Gastroesophageal sphincter (tissue), 4 donors: ENCODE measurements at regions not wholly inside any gene's neighbourhood (a gene's known extent, or its start where the extent isn't known, plus 50 kb on each side); places are given as distances from the start of the nearest gene placed in this dataset.
A peak's percentile ranks its signal among the peaks of the same experiment; 100 is the strongest.

Experiments used
- ATAC-seq: fragments of 150-250 bp; one replicate; pipeline ENCODE4 v1.9.1; 2016; ENCODE audit warnings: mild to moderate bottlenecking, moderate library complexity
- H3K27ac ChIP-seq, 4 donors: fragments of 200-600 bp; sonication (generic) in 3 of 4; 1 replicate in 3 of 4; 2 replicates in 1 of 4; pipeline ENCODE4 v1.5.1; 2016 to 2019
- H3K27me3 ChIP-seq: fragments of 200-600 bp; sonication (generic); one replicate; pipeline ENCODE4 v1.5.1; 2019
- H3K36me3 ChIP-seq, 2 donors: fragments of 200-600 bp; sonication (generic); one replicate each; pipeline ENCODE4 v1.5.1; 2019; ENCODE audit warnings: control low read depth in 1 of 2
- H3K4me1 ChIP-seq, 3 donors: fragments of 200-600 bp; sonication (generic); 1 replicate in 2 of 3; 2 replicates in 1 of 3; pipeline ENCODE4 v1.5.1; 2016 to 2019; ENCODE audit warnings: control low read depth in 2 of 3
- H3K4me3 ChIP-seq, 2 donors: fragments of 200-600 bp; sonication (generic); one replicate each; pipeline ENCODE4 v1.5.1; 2019; ENCODE audit warnings: mild to moderate bottlenecking in 1 of 2, moderate library complexity in 1 of 2
- H3K9me3 ChIP-seq, 3 donors: fragments of 200-600 bp; sonication (generic); one replicate each; pipeline ENCODE4 v1.5.1; 2017 to 2019; ENCODE audit warnings: control low read depth in 2 of 3
- CTCF ChIP-seq, 4 experiments: fragments of 200-600 bp in 2 of 4; fragments of 450-650 bp in 2 of 4; sonication (generic) in 1 of 4; IDR thresholded peaks; one replicate each; pipeline ENCODE4 v1.5.1; 2017 to 2019; ENCODE audit warnings: antibody characterized with exemption in 4 of 4, mild to moderate bottlenecking in 2 of 4, moderate library complexity in 2 of 4
- EP300 ChIP-seq: sonication (generic); formaldehyde crosslinking; IDR thresholded peaks from one replicate; pipeline ENCODE4 v1.6.1; 2017; ENCODE audit warnings: antibody characterized with exemption, mild to moderate bottlenecking
- POLR2A ChIP-seq, 2 donors: fragments of 450-650 bp; IDR thresholded peaks; one replicate each; pipeline ENCODE4 v1.6.1; 2017; ENCODE audit warnings: antibody characterized with exemption in 2 of 2, mild to moderate bottlenecking in 2 of 2, moderate library complexity in 1 of 2
- POLR2AphosphoS5 ChIP-seq: sonication (generic); formaldehyde crosslinking; IDR thresholded peaks from one replicate; pipeline ENCODE4 v1.6.1; 2017; ENCODE audit warnings: antibody characterized with exemption
- WGBS, 2 donors: methylation state at CpG; one replicate each; pipeline ENCODE4 v1.1.5; 2018; ENCODE audit warnings: low coverage in 1 of 2; 5-methylcytosine and 5-hydroxymethylcytosine counted together

DNA sequence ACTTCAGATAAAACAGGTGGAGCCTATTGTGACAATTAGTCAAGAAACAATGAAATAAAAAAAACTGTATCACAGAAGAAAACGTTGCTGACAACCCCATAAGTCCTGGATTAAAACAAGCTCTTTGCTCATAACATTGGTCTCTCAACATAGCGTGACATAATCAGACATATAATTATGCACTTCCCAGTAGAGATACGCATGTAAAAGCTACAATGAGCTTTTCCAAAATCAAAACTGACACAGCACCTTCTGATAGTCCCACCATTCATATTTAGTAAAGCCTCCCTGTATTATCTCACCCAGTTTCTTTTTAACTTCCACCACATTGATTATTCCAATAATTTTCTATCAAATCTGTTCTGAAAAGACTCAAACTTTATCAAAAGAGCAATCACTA is 372.1 kb upstream of the SMIM31 start:
- Histone ChIP-seq H3K4me1 (peaks cover 0 to 17% (median 0%) of the 10 kb centered on the region in 3 donors), H3K4me3 (no peak overlapping the region), H3K27ac (no peak overlapping the region), H3K9me3 (no peaks in the 10 kb centered on the region), H3K36me3 (no peaks in the 10 kb centered on the region), H3K27me3 (peaks cover 36% of the 10 kb centered on the region)
- 72 to 88% methylated on average over 2 to 3 of the region's 3 CpGs for WGBS, 2 donors
- ATAC-seq = no peak
- no peak for TF ChIP-seq POLR2AphosphoS5
- TF ChIP-seq CTCF (IDR thresholded peaks at IDR 0.05) = no peak
- no peak for TF ChIP-seq POLR2A (IDR thresholded peaks at IDR 0.05)
- no peak for TF ChIP-seq EP300

GRCh38 chr4:164383058-164383357 is 370.9 kb upstream of the SMIM31 start:
- Histone ChIP-seq H3K4me1 (peaks cover 0 to 17% (median 0%) of the 10 kb centered on the region in 3 donors), H3K27me3 (peaks cover 36% of the 10 kb centered on the region), H3K36me3 (no peaks in the 10 kb centered on the region), H3K27ac (no peak overlapping the region), H3K9me3 (no peaks in the 10 kb centered on the region), H3K4me3 (peak overlapping the region in 1 of 2 donors; percentile 46)
- TF ChIP-seq POLR2A (IDR thresholded peaks at IDR 0.05) (no peak), EP300 (no peak), CTCF (IDR thresholded peaks at IDR 0.05) (no peak), POLR2AphosphoS5 (no peak)
- no peak for ATAC-seq
- no CpG with 5 or more reads among the region's 15 CpGs for WGBS, 2 donors

GRCh38 chr4:164383358-164384220 is 370.3 kb upstream of the SMIM31 start:
- peak; percentile 58 for ATAC-seq
- Histone ChIP-seq H3K4me1 (peaks cover 0 to 17% (median 0%) of the 10 kb centered on the region in 3 donors), H3K27me3 (peaks cover 36% of the 10 kb centered on the region), H3K4me3 (peak overlapping the region in 1 of 2 donors; percentile 46), H3K36me3 (no peaks in the 10 kb centered on the region), H3K27ac (peak overlapping the region in 1 of 4 donors; percentile 22), H3K9me3 (no peaks in the 10 kb centered on the region)
- TF ChIP-seq EP300 = no peak
- no peak for TF ChIP-seq POLR2AphosphoS5
- TF ChIP-seq POLR2A (IDR thresholded peaks at IDR 0.05) = no peak
- no peak for TF ChIP-seq CTCF (IDR thresholded peaks at IDR 0.05)
- 0% methylated on average over 4 to 12 of the region's 65 CpGs for WGBS, 2 donors

- Histone ChIP-seq H3K4me3 (no peak overlapping the region), H3K4me1 (peaks cover 0 to 17% (median 0%) of the 10 kb centered on the region in 3 donors)
- 58 to 68% methylated on average over 7 to 8 of the region's 8 CpGs for WGBS, 2 donors
Measured at GRCh38 chr4:164384416-164384815, 369.5 kb upstream of the SMIM31 start.

More at GRCh38 chr4:164384416-164384815, 369.5 kb upstream of the SMIM31 start:
- TF ChIP-seq EP300 (no peak), CTCF (IDR thresholded peaks at IDR 0.05) (no peak), POLR2A (IDR thresholded peaks at IDR 0.05) (no peak), POLR2AphosphoS5 (no peak)
- Histone ChIP-seq H3K27me3 (peaks cover 36% of the 10 kb centered on the region), H3K27ac (no peak overlapping the region), H3K36me3 (no peaks in the 10 kb centered on the region), H3K9me3 (no peaks in the 10 kb centered on the region)
- ATAC-seq = no peak
